Astrocyte (in vitro differentiated cells and primary cell): ENCODE measurements at regions not wholly inside any gene's neighbourhood (a gene's known extent, or its start where the extent isn't known, plus 50 kb on each side); places are given as distances from the start of the nearest gene placed in this dataset.

Source experiments
- DNase-seq: peaks from one replicate; pipeline ENCODE4 v3.0.0-alpha.2; 2010; ENCODE audit warnings: low read depth
- FAIRE-seq: peaks from 2 replicates; lab custom pipeline; 2011; peaks lifted over from hg19 to GRCh38; lab: Jason Lieb, UNC
- H2AFZ ChIP-seq: 2 replicates; pipeline ENCODE4 v1.6.0; 2012; ENCODE audit warnings: low read depth, low read length, inconsistent platforms
- H3K27ac ChIP-seq: 2 replicates; pipeline ENCODE4 v1.5.1; 2011; ENCODE audit warnings: low read depth, low read length, inconsistent platforms
- H3K27me3 ChIP-seq: 2 replicates; pipeline ENCODE4 v1.6.0; 2011; ENCODE audit warnings: low read length, inconsistent platforms; ENCODE audit not compliant: insufficient read depth
- H3K36me3 ChIP-seq: 2 replicates; pipeline ENCODE4 v1.5.1; 2011; ENCODE audit warnings: low read length, inconsistent platforms; ENCODE audit not compliant: insufficient read depth
- H3K4me1 ChIP-seq: 2 replicates; pipeline ENCODE4 v1.5.1; 2011; ENCODE audit warnings: low read length, inconsistent platforms; ENCODE audit not compliant: insufficient read depth
- H3K4me2 ChIP-seq: 2 replicates; pipeline ENCODE4 v1.6.0; 2012; ENCODE audit warnings: low read length, inconsistent platforms
- H3K4me3 ChIP-seq: 2 replicates; pipeline ENCODE4 v1.5.1; 2011; ENCODE audit warnings: low read depth, mild to moderate bottlenecking, low read length, inconsistent platforms; ENCODE audit not compliant: insufficient read depth
- H3K79me2 ChIP-seq: 2 replicates; pipeline ENCODE4 v1.6.0; 2012; ENCODE audit warnings: mild to moderate bottlenecking, low read length, inconsistent platforms; ENCODE audit not compliant: insufficient read depth
- H3K9ac ChIP-seq: 2 replicates; pipeline ENCODE4 v1.6.0; 2012; ENCODE audit warnings: mild to moderate bottlenecking, low read length, inconsistent platforms
- H3K9me3 ChIP-seq: 2 replicates; pipeline ENCODE4 v1.5.1; 2012; ENCODE audit warnings: low read depth, mild to moderate bottlenecking, low read length, inconsistent platforms; ENCODE audit not compliant: insufficient read depth
- H4K20me1 ChIP-seq: 2 replicates; pipeline ENCODE4 v1.6.0; 2012; ENCODE audit warnings: low read length, inconsistent platforms; ENCODE audit not compliant: insufficient read depth
- H3K27ac Mint-ChIP-seq: one replicate; pipeline ENCODE4 v1.8.0; 2021; ENCODE audit warnings: mild to moderate bottlenecking, mixed read lengths; ENCODE audit not compliant: unreplicated experiment
- H3K27me3 Mint-ChIP-seq: one replicate; pipeline ENCODE4 v1.8.0; 2021; ENCODE audit warnings: low read depth, mixed read lengths; ENCODE audit not compliant: unreplicated experiment
- H3K36me3 Mint-ChIP-seq: one replicate; pipeline ENCODE4 v1.8.0; 2021; ENCODE audit warnings: low read depth, mixed read lengths; ENCODE audit not compliant: unreplicated experiment
- H3K4me1 Mint-ChIP-seq: one replicate; pipeline ENCODE4 v1.8.0; 2021; ENCODE audit warnings: low read depth, mixed read lengths; ENCODE audit not compliant: unreplicated experiment
- H3K4me3 Mint-ChIP-seq: one replicate; pipeline ENCODE4 v1.8.0; 2021; ENCODE audit warnings: mild to moderate bottlenecking, moderate library complexity, mixed read lengths; ENCODE audit not compliant: unreplicated experiment
- H3K9me3 Mint-ChIP-seq: one replicate; pipeline ENCODE4 v1.8.0; 2021; ENCODE audit warnings: mild to moderate bottlenecking, mixed read lengths; ENCODE audit not compliant: unreplicated experiment
- CTCF ChIP-seq: IDR thresholded peaks from 2 replicates; pipeline ENCODE4 v1.5.1; 2011; ENCODE audit warnings: low read depth, mild to moderate bottlenecking, inconsistent platforms, low read length, moderate library complexity; ENCODE audit not compliant: insufficient read depth
- EZH2 ChIP-seq: IDR thresholded peaks from 2 replicates; pipeline ENCODE4 v1.6.1; 2012; ENCODE audit warnings: mild to moderate bottlenecking, low read length, inconsistent platforms; ENCODE audit not compliant: insufficient read depth

GRCh38 chr11:92762121-92762540 is 207.3 kb upstream of the MTNR1B start:
- Histone ChIP-seq H3K27me3 (no peaks in the 10 kb centered on the region), H3K36me3 (no peaks in the 10 kb centered on the region), H3K9me3 (no peaks in the 10 kb centered on the region), H3K4me2 (no peak overlapping the region), H3K9ac (no peak overlapping the region), H3K4me1 (peaks cover 11% of the 10 kb centered on the region), H2AFZ (no peak overlapping the region), H3K79me2 (no peaks in the 10 kb centered on the region), H3K4me3 (no peak overlapping the region), H3K27ac (no peak overlapping the region), H4K20me1 (no peaks in the 10 kb centered on the region)
- Mint-ChIP-seq H3K4me1 (peaks cover 17% of the 10 kb centered on the region), H3K27ac (no peak overlapping the region), H3K27me3 (no peaks in the 10 kb centered on the region), H3K9me3 (peaks cover 3% of the 10 kb centered on the region), H3K36me3 (peaks cover 7% of the 10 kb centered on the region), H3K4me3 (no peak overlapping the region)
- FAIRE-seq: no peak
- DNase-seq: no peak
- TF ChIP-seq CTCF (no peak), EZH2 (no peak)

DNA sequence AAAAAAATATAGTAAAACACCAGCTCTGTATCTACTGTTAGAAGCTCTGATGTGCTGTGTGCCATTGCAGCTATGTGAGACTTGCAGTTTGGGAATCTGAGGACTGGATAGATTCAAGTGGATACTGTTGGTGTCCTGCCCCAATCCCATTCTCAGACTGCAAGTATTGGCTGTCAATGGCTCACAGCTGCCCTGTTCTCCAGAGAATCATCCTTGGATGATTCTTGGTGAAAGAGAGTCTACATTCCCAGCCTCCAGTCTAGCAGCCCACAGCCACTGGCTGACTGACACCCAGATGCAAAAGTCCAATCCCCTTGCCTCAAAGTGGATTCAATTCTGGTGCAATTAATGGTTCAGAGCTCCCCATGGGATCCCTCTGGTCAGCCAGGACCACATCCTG is 206.1 kb upstream of the MTNR1B start:
- DNase-seq (no peak), FAIRE-seq (no peak)
- no peak overlapping the region for H2AFZ ChIP-seq
- H3K27me3 ChIP-seq: no peaks in the 10 kb centered on the region
- H3K27me3 Mint-ChIP-seq: no peaks in the 10 kb centered on the region
- H3K4me3 Mint-ChIP-seq: no peak overlapping the region
- peaks cover 2% of the 10 kb centered on the region for H3K9me3 Mint-ChIP-seq
- H3K79me2 ChIP-seq: no peaks in the 10 kb centered on the region
- H4K20me1 ChIP-seq: no peaks in the 10 kb centered on the region
- peaks cover 13% of the 10 kb centered on the region for H3K36me3 Mint-ChIP-seq
- no peaks in the 10 kb centered on the region for H3K36me3 ChIP-seq
- no peak overlapping the region for H3K27ac Mint-ChIP-seq
- no peak overlapping the region for H3K9ac ChIP-seq
- peaks cover 11% of the 10 kb centered on the region for H3K4me1 Mint-ChIP-seq
- H3K27ac ChIP-seq: no peak overlapping the region
- H3K4me2 ChIP-seq: no peak overlapping the region
- H3K4me1 ChIP-seq: peaks cover 8% of the 10 kb centered on the region
- no peak overlapping the region for H3K4me3 ChIP-seq
- no peaks in the 10 kb centered on the region for H3K9me3 ChIP-seq
- TF ChIP-seq CTCF: no peak
- TF ChIP-seq EZH2: no peak

- Mint-ChIP-seq H3K36me3 (peaks cover 15% of the 10 kb centered on the region), H3K27me3 (no peaks in the 10 kb centered on the region)
- no peaks in the 10 kb centered on the region for H3K27me3 ChIP-seq
Measured at GRCh38 chr11:92764128-92764527, 205.3 kb upstream of the MTNR1B start.

More at GRCh38 chr11:92764128-92764527, 205.3 kb upstream of the MTNR1B start:
- Histone ChIP-seq H3K4me3 (no peak overlapping the region), H3K79me2 (no peaks in the 10 kb centered on the region), H3K9me3 (no peaks in the 10 kb centered on the region), H3K9ac (no peak overlapping the region), H3K27ac (no peak overlapping the region), H4K20me1 (no peaks in the 10 kb centered on the region), H2AFZ (peak overlapping the region; percentile 16), H3K4me2 (no peak overlapping the region), H3K36me3 (no peaks in the 10 kb centered on the region), H3K4me1 (peaks cover 6% of the 10 kb centered on the region)
- Mint-ChIP-seq H3K4me3 (no peak overlapping the region), H3K27ac (no peak overlapping the region), H3K9me3 (no peaks in the 10 kb centered on the region), H3K4me1 (peaks cover 10% of the 10 kb centered on the region)
- TF ChIP-seq CTCF (no peak), EZH2 (no peak)
- FAIRE-seq: no peak
- DNase-seq: no peak
